ENCODE measurements at regions not wholly inside any gene's neighbourhood (a gene's known extent, or its start where the extent isn't known, plus 50 kb on each side); places are given as distances from the start of the nearest gene placed in this dataset.

DNA sequence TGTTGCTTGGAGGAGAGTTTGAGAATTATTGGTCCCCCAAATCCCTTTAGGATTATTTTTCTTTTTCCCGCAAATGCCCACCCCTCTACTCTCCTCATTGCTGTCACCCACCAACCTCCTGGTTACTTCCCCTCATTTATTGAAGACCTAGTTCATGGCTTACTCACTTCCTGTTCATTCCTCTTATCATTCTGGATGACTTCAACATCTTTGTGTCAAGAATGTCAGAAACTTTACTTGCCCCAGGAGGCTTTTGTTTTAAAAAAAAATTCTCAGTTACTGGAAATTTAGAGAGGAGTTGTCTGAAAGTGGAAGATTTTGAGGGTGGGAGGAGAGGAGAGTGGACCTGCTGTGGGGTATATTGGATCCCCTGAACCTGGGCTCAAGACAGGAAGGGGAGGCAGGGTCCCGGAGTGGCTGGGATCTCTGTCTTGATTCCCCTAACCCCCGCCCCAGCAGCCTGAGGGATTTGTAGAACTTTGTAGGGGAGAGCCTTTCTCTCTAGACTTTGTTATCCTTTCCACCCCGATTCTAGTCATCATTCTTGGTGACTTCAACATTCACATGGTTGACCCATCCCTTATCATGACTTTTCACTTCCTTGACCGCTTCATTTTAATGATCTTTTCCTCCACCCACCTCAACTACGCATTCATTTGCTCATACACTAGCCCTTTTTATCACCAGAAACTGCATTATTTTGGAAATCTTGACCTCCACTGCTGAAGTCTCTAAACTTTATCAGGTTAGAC, 69.9 kb upstream of the ESX1 start:
- Histone ChIP-seq H3K36me3 (ENCODE audit: insufficient read depth, low read length) (no peaks in the 10 kb centered on the region), H3K9ac (ENCODE audit: low read depth, low read length) (no peak overlapping the region), H2AFZ (ENCODE audit: low read depth, low read length) (no peak overlapping the region), H3K4me2 (ENCODE audit: insufficient read depth, low read length) (no peak overlapping the region), H3K9me3 (ENCODE audit: insufficient read depth, low read length, severe bottlenecking) (no peaks in the 10 kb centered on the region), H3K4me3 (ENCODE audit: low read depth in 1 of 2, low read length in 2 of 2) (no peak overlapping the region), H3K27ac (ENCODE audit: low read length) (no peak overlapping the region), H3K4me1 (ENCODE audit: insufficient read depth, low read length) (no peaks in the 10 kb centered on the region), H3K27me3 (ENCODE audit: insufficient read depth, low read length, poor library complexity) (no peaks in the 10 kb centered on the region), H4K20me1 (ENCODE audit: insufficient read depth, low read length) (no peaks in the 10 kb centered on the region), H3K79me2 (ENCODE audit: insufficient read depth, low read length) (no peaks in the 10 kb centered on the region)
- no peak for TF ChIP-seq EZH2 (IDR thresholded peaks at IDR 0.05; ENCODE audit: borderline replicate concordance, low read depth, low read length, severe bottlenecking)
- TF ChIP-seq, protein P1, sequence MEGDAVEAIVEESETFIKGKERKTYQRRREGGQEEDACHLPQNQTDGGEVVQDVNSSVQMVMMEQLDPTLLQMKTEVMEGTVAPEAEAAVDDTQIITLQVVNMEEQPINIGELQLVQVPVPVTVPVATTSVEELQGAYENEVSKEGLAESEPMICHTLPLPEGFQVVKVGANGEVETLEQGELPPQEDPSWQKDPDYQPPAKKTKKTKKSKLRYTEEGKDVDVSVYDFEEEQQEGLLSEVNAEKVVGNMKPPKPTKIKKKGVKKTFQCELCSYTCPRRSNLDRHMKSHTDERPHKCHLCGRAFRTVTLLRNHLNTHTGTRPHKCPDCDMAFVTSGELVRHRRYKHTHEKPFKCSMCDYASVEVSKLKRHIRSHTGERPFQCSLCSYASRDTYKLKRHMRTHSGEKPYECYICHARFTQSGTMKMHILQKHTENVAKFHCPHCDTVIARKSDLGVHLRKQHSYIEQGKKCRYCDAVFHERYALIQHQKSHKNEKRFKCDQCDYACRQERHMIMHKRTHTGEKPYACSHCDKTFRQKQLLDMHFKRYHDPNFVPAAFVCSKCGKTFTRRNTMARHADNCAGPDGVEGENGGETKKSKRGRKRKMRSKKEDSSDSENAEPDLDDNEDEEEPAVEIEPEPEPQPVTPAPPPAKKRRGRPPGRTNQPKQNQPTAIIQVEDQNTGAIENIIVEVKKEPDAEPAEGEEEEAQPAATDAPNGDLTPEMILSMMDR (IDR thresholded peaks at IDR 0.05; ENCODE audit: borderline replicate concordance, extremely low read depth, low read length, poor library complexity, severe bottlenecking): no peak
- DNase-seq (no peak), ATAC-seq (ENCODE audit: insufficient read depth, low read depth) (no peak)

DNA sequence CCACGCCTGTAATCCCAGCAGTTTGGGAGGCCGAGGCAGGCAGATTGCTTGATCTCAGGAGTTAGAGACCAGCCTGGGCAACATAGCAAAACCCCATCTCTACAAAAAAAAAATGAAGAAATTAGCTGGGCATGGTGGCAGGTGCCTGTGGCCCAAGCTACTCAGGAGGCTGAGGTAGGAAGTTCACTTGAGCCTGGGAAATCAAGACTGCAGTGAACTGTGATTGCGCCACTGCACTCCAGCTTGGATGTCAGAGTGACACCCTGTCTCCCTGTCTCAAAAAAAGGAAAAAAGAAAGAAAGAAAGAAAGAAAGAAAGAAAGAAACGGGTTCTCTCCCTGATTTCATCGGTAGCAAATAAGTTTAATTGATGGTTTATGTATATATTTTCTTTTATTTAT, 64.6 kb upstream of the ESX1 start:
- DNase-seq (no peak), ATAC-seq (ENCODE audit: insufficient read depth, low read depth) (no peak)
- no peak for TF ChIP-seq EZH2 (IDR thresholded peaks at IDR 0.05; ENCODE audit: borderline replicate concordance, low read depth, low read length, severe bottlenecking)
- TF ChIP-seq, protein P1 (IDR thresholded peaks at IDR 0.05; ENCODE audit: borderline replicate concordance, extremely low read depth, low read length, poor library complexity, severe bottlenecking): no peak
- no peaks in the 10 kb centered on the region for H3K36me3 ChIP-seq (ENCODE audit: insufficient read depth, low read length)
- no peaks in the 10 kb centered on the region for H4K20me1 ChIP-seq (ENCODE audit: insufficient read depth, low read length)
- no peaks in the 10 kb centered on the region for H3K27me3 ChIP-seq (ENCODE audit: insufficient read depth, low read length, poor library complexity)
- no peak overlapping the region for H3K4me2 ChIP-seq (ENCODE audit: insufficient read depth, low read length)
- no peaks in the 10 kb centered on the region for H3K79me2 ChIP-seq (ENCODE audit: insufficient read depth, low read length)
- no peak overlapping the region for H3K27ac ChIP-seq (ENCODE audit: low read length)
- H3K4me1 ChIP-seq (ENCODE audit: insufficient read depth, low read length): no peaks in the 10 kb centered on the region
- H3K4me3 ChIP-seq (ENCODE audit: low read depth in 1 of 2, low read length in 2 of 2): no peak overlapping the region
- no peaks in the 10 kb centered on the region for H3K9me3 ChIP-seq (ENCODE audit: insufficient read depth, low read length, severe bottlenecking)
- no peak overlapping the region for H3K9ac ChIP-seq (ENCODE audit: low read depth, low read length)
- no peak overlapping the region for H2AFZ ChIP-seq (ENCODE audit: low read depth, low read length)

DNA sequence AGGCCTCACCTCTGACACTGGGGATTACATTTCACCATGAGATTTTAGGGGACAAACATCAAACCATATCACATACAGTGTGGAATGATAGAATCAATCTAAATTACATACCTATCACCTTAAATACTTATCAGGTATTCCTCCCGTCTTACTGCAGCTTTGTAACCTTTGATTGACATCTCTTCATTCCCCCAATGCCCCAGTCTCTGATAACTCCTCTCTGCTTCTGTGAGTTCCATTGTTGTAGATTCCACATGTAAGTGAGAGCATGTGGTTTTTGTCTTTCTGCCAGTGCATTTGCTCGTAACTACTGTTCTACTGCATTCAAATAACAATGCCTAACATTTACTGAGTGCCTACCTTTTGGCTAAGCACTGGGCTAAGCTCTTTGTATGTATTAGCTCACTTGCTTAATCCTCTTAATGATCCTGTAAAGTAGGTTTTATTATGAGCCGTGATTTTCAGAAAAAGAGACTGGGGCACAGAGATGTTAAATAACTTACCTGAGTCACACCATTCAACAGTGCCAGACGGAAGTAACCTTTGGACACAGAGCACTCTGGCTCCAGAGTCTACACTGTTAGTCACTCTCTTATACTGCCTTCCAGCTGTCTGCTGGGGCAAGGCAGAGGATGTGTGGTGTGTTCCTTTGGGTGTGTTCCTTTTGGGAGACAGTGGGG, 63.7 kb upstream of the ESX1 start:
- no peak overlapping the region for H3K4me3 ChIP-seq (ENCODE audit: low read depth in 1 of 2, low read length in 2 of 2)
- H3K4me2 ChIP-seq (ENCODE audit: insufficient read depth, low read length): no peak overlapping the region
- TF ChIP-seq EZH2 (IDR thresholded peaks at IDR 0.05; ENCODE audit: borderline replicate concordance, low read depth, low read length, severe bottlenecking): no peak
- TF ChIP-seq, protein P1 (IDR thresholded peaks at IDR 0.05; ENCODE audit: borderline replicate concordance, extremely low read depth, low read length, poor library complexity, severe bottlenecking): no peak
- DNase-seq (no peak), ATAC-seq (ENCODE audit: insufficient read depth, low read depth) (no peak)
- no peaks in the 10 kb centered on the region for H3K9me3 ChIP-seq (ENCODE audit: insufficient read depth, low read length, severe bottlenecking)
- no peaks in the 10 kb centered on the region for H3K79me2 ChIP-seq (ENCODE audit: insufficient read depth, low read length)
- H3K27ac ChIP-seq (ENCODE audit: low read length): no peak overlapping the region
- no peaks in the 10 kb centered on the region for H4K20me1 ChIP-seq (ENCODE audit: insufficient read depth, low read length)
- H3K27me3 ChIP-seq (ENCODE audit: insufficient read depth, low read length, poor library complexity): no peaks in the 10 kb centered on the region
- no peaks in the 10 kb centered on the region for H3K4me1 ChIP-seq (ENCODE audit: insufficient read depth, low read length)
- no peak overlapping the region for H3K9ac ChIP-seq (ENCODE audit: low read depth, low read length)
- no peak overlapping the region for H2AFZ ChIP-seq (ENCODE audit: low read depth, low read length)
- no peaks in the 10 kb centered on the region for H3K36me3 ChIP-seq (ENCODE audit: insufficient read depth, low read length)

All from DND-41 (cell line).